Stimulated activated CD4-positive, alpha-beta T cell treated with anti-CD3 and anti-CD28 coated beads, Interleukin-4, amount 100 ng/mL, for 1 hour (primary cell): ENCODE measurements at regions not wholly inside any gene's neighbourhood (a gene's known extent, or its start where the extent isn't known, plus 50 kb on each side); places are given as distances from the start of the nearest gene placed in this dataset.
"Not testable (repeated sequence)": the region's sequence is repeated elsewhere in the genome, so short reads cannot be mapped to it uniquely, and the experiment has no call there.

ENCODE experiments used
- DNase-seq: peaks from one replicate; pipeline ENCODE4 v3.0.0-alpha.2; 2020

DNA sequence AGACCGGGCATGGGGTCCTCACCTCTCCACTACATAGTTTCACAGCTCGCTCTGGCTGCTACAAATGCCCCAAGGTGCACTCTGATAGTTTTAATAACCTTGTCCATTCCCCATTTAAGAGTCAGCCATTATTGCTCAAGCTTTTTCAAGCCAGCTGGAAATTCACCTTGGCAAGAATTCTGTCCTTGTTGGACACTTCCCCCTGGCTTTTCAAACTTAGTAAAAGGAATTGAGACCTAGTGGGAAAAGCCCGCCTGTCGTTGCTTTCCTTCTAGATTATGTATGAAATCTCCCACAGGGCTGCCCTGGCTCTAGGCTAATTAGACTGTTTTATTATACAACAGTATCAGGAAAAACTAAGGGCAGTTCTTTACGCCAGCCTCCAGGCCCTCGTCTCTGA lies 293.7 kb upstream of the GADL1 start:
- no peak for DNase-seq

- DNase-seq = no peak
These were observed 294.9 kb upstream of the GADL1 start for GRCh38 chr3:31189330-31189729.

GRCh38 chr3:31189971-31190370 lies 295.5 kb upstream of the GADL1 start:
- no peak for DNase-seq

- no peak for DNase-seq
These were observed 296.9 kb upstream of the GADL1 start for GRCh38 chr3:31191354-31191753.

- DNase-seq = no peak
These were observed 299.0 kb upstream of the GADL1 start for GRCh38 chr3:31193429-31193828.

GRCh38 chr3:31193871-31194270 lies 299.4 kb upstream of the GADL1 start:
- DNase-seq = no peak

GRCh38 chr3:31196261-31196660 lies 301.8 kb upstream of the GADL1 start:
- DNase-seq = no peak

GRCh38 chr3:31196881-31197364 lies 302.5 kb upstream of the GADL1 start:
- no peak for DNase-seq

GRCh38 chr3:31197941-31198340 lies 303.5 kb upstream of the GADL1 start:
- no peak for DNase-seq

DNA sequence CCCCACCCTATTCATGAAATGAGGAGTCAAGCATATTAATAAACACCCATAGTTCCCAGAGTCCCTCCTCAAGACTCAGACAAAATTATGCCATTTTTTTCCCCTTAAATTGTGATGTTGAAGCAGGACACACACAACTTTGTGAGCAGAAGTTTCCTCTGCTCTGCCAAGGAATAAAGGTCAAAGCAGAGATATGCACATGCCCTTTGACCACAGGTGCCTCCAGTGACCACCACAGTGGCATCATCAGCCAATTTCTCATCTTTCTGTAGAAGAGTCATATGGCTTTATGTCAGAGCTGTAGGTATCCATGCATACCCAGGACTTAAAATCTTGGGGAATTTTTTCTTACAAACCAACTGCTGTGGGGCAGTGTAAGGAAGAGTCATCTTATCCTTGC lies 304.4 kb upstream of the GADL1 start:
- DNase-seq = no peak

- no peak for DNase-seq
These were observed 309.7 kb upstream of the GADL1 start for GRCh38 chr3:31203960-31204795.

DNA sequence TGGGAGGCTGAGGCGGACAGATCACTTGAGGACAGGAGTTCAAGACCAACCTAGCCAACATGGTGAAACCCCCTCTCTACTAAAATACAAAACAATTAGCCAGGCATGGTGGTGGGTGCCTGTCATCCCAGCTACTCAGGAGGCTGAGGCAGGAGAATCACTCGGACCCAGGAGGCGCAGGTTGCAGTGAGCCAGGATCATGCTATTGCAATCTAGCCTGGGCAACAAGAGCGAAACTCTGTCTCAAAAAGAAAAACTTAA lies 310.3 kb upstream of the GADL1 start:
- DNase-seq = not testable (repeated sequence)

DNA sequence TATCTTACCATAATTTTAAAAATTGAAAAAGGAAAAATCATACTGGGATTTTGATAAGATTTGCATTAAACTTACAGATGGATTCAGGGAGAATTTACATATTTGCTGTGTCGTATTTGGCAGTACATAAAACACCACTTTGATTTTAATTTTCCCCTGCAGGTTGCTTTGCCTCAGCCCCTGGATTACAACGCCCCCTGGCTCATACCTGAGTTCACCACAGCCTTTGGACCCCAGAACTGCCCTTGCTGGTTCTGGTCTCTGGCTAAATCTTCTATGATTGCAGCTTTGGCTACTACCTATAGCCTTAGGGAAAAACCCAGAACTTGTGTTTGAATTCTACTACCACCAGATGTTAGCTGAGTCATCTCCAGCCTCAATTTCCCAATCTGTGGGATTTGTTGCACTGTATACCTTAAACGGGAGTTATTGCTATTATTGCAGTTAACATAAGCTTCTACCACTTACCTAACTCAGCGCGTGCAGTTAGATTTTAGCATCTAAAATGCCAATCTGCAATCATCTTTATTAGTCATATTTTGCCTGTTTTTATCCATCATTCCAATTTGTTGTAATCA lies 315.7 kb upstream of the GADL1 start:
- DNase-seq = no peak

GRCh38 chr3:31213869-31214486 lies 318.7 kb upstream of the STT3B start:
- DNase-seq = no peak

DNA sequence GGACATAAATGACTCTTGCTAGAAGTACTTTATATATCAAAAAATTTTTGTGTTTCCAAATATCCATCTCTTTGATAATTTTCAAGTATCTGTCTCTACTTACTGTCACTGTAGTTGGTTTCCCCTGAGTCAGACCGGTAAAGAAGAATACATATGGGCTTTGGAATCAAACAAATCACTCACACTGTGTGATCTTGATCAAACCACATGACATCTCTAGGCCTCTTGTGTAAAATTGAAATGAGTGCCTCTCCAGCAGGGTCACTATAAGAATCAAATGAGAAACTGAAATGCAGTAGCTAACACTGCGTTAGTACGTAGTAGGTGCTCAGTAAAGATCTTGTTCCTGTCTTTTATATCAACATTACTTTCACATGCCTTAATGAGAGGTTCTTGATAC lies 314.6 kb upstream of the STT3B start:
- DNase-seq = no peak

DNA sequence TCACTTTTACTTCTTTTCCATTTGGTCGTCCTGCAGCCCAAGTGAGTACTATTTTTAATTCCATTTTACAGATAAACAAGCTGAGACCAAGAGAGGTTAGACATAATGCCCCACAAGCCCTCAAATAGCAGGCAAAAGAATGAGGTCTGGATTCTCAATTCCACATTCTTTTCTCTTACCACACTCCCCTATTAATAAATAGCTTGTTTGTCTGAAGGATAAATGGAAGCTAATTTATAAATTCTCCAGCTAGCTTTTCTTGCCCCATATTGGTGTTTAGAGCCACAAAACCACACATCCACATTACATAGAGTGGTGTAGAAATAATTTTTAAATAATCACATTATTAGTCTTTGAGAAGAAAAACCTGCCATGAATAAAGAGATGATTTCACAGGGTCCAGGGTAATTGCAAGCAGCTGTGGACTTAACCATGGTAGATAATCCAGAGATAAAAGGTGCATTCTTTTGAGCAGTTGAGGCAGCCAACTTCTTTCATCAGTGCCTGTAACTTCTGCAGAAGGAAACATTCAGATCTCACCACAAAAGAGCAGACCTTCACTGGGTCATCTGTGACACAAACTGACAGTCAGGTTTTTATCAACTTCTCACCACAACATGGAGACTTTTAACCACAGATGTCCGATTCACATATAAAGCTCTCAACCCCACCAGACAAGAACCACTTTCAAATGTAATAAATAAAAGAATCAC lies 313.4 kb upstream of the STT3B start:
- no peak for DNase-seq

DNA sequence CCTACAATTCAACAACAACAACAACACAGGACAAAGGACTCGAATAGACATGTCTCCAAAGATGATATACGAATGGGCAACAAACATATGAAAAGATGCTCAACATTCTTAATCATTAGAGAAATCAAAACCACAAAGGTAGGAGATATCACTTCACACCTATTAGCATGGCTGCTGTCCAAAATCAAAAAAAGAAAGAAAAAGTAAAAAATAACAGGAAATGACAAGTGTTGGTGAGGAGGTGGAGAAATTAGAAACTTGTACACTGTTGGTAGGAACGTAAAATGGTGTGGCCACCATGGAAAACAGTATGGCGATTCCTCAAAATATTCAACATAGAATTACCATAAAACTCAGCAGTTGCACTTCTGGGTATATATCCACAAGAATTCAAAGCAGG lies 312.3 kb upstream of the STT3B start:
- no peak for DNase-seq

DNA sequence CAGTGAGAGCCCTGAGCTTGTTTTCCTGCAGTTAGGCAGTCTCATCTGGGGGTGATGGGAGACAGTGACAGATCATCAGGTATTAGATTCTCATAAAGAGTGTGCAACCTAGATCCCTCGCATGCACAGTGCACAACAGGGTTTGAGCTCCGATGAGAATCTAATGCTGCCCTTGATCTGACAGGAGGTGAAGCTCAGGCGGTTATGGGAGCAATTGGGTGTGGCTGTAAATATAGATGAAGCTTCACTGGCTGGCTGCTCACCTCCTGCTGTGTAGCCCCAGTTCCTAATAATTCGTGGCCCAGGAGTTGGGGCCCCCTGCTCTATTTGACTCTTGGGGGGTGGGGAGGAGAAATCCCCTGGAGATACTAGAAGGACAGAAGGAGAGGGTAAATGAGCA lies 309.4 kb upstream of the STT3B start:
- DNase-seq = no peak

GRCh38 chr3:31224936-31225335 lies 307.8 kb upstream of the STT3B start:
- DNase-seq = no peak

GRCh38 chr3:31225923-31226322 lies 306.8 kb upstream of the STT3B start:
- no peak for DNase-seq

DNA sequence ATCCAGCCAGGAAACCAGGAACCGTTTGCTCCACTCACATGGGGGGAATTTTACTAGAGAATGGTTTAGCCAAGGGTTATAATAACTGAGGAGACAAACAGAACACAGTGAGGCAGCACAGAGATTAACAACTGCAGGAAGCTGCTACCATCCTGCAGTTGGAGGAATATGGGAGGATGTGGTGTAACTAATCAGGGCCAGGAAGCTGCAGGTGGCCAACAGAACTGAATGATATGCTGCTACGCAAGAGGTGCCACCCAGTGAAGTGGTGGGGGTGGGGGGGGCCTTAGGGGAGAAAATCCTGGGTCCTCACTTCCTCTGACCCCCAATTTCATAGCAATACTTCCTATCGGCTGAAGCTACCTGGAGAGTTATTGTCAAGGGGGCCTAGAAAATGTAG lies 306.4 kb upstream of the STT3B start:
- no peak for DNase-seq

GRCh38 chr3:31227131-31227562 lies 305.6 kb upstream of the STT3B start:
- DNase-seq = no peak

- no peak for DNase-seq
These were observed 302.1 kb upstream of the STT3B start for GRCh38 chr3:31230425-31231223.
